ENCODE measurements at regions not wholly inside any gene's neighbourhood (a gene's known extent, or its start where the extent isn't known, plus 50 kb on each side); places are given as distances from the start of the nearest gene placed in this dataset.

GRCh38 chr2:11997142-11997541 is 250.7 kb downstream of the LPIN1 start:
- Histone ChIP-seq H3K36me3 (ENCODE audit: low read depth) (no peaks in the 10 kb centered on the region), H3K27ac (no peak overlapping the region), H3K4me1 (replicated peaks; ENCODE audit: insufficient read depth) (no peaks in the 10 kb centered on the region; the same call in 1 of the 2 replicates), H3K79me2 (ENCODE audit: low read depth) (no peaks in the 10 kb centered on the region), H3K9me2 (ENCODE audit: insufficient read depth) (no peaks in the 10 kb centered on the region), H3K9me3 (ENCODE audit: insufficient read depth, low read depth) (no peaks in the 10 kb centered on the region; the same call in 1 of the 2 replicates), H2AFZ (no peak overlapping the region), H4K20me1 (ENCODE audit: insufficient read depth) (no peaks in the 10 kb centered on the region), H3F3A (ENCODE audit: insufficient read depth, low read depth) (no peaks in the 10 kb centered on the region), H3K4me2 (no peak overlapping the region), H3K4me3 (no peak overlapping the region), H3K27me3 (ENCODE audit: insufficient read depth, low read depth) (no peaks in the 10 kb centered on the region)
- intact Hi-C loops (cut with micrococcal nuclease; ENCODE audit: unreplicated experiment), result no loop called here
- CTCF ChIA-PET, result no interaction called here
- POLR2A ChIA-PET (ENCODE audit: unreplicated experiment), result no interaction called here
- BruUV-seq (replicated peaks), result no TSS peak
- no peak for DNase-seq
- TF ChIP-seq CTCF (conservative IDR thresholded peaks at IDR 0.05) (no peak), EZH2 (IDR thresholded peaks at IDR 0.05; ENCODE audit: low read depth) (no peak)

GRCh38 chr2:11998218-11998617 is 251.8 kb downstream of the LPIN1 start:
- Histone ChIP-seq H3F3A (ENCODE audit: insufficient read depth, low read depth) (no peaks in the 10 kb centered on the region), H3K4me2 (no peak overlapping the region), H2AFZ (no peak overlapping the region), H4K20me1 (ENCODE audit: insufficient read depth) (no peaks in the 10 kb centered on the region), H3K27ac (no peak overlapping the region), H3K4me3 (no peak overlapping the region), H3K27me3 (ENCODE audit: insufficient read depth, low read depth) (no peaks in the 10 kb centered on the region), H3K79me2 (ENCODE audit: low read depth) (no peaks in the 10 kb centered on the region), H3K9me3 (ENCODE audit: insufficient read depth, low read depth) (no peaks in the 10 kb centered on the region; the same call in 1 of the 2 replicates), H3K36me3 (ENCODE audit: low read depth) (no peaks in the 10 kb centered on the region), H3K9me2 (ENCODE audit: insufficient read depth) (no peaks in the 10 kb centered on the region), H3K4me1 (replicated peaks; ENCODE audit: insufficient read depth) (no peaks in the 10 kb centered on the region; the same call in 1 of the 2 replicates)
- CTCF ChIA-PET, result no interaction called here
- POLR2A ChIA-PET (ENCODE audit: unreplicated experiment), result no interaction called here
- DNase-seq, result no peak
- TF ChIP-seq CTCF (conservative IDR thresholded peaks at IDR 0.05) (no peak), EZH2 (IDR thresholded peaks at IDR 0.05; ENCODE audit: low read depth) (no peak)
- intact Hi-C loops (cut with micrococcal nuclease; ENCODE audit: unreplicated experiment), result no loop called here
- no TSS peak for BruUV-seq (replicated peaks)

GRCh38 chr2:11998626-11999378 is 252.4 kb downstream of the LPIN1 start:
- Histone ChIP-seq H3K79me2 (ENCODE audit: low read depth) (no peaks in the 10 kb centered on the region), H3K27me3 (ENCODE audit: insufficient read depth, low read depth) (no peaks in the 10 kb centered on the region), H3K4me1 (replicated peaks; ENCODE audit: insufficient read depth) (no peaks in the 10 kb centered on the region; the same call in 1 of the 2 replicates), H3K9me3 (ENCODE audit: insufficient read depth, low read depth) (no peaks in the 10 kb centered on the region; the same call in 1 of the 2 replicates), H3K4me3 (no peak overlapping the region), H3K36me3 (ENCODE audit: low read depth) (no peaks in the 10 kb centered on the region), H3K9me2 (ENCODE audit: insufficient read depth) (no peaks in the 10 kb centered on the region), H3K27ac (no peak overlapping the region), H2AFZ (no peak overlapping the region), H3K4me2 (no peak overlapping the region), H3F3A (ENCODE audit: insufficient read depth, low read depth) (no peaks in the 10 kb centered on the region), H4K20me1 (ENCODE audit: insufficient read depth) (no peaks in the 10 kb centered on the region)
- no peak for DNase-seq
- ChIA-PET CTCF (no interaction called here), POLR2A (ENCODE audit: unreplicated experiment) (no interaction called here)
- TF ChIP-seq EZH2 (IDR thresholded peaks at IDR 0.05; ENCODE audit: low read depth), result no peak
- no peak for TF ChIP-seq CTCF (conservative IDR thresholded peaks at IDR 0.05)
- intact Hi-C loops (cut with micrococcal nuclease; ENCODE audit: unreplicated experiment), result no loop called here
- BruUV-seq (replicated peaks), result no TSS peak
